Stimulated activated CD4-positive, alpha-beta T cell treated with anti-CD3 and anti-CD28 coated beads, Interleukin-4, amount 100 ng/mL, for 48 hours (primary cell): ENCODE measurements at regions not wholly inside any gene's neighbourhood (a gene's known extent, or its start where the extent isn't known, plus 50 kb on each side); places are given as distances from the start of the nearest gene placed in this dataset.

Experiments used
- DNase-seq, 2 donors: peaks; one replicate each; pipeline ENCODE4 v3.0.0-alpha.2; 2020; ENCODE audit warnings: low read depth in 2 of 2

DNA sequence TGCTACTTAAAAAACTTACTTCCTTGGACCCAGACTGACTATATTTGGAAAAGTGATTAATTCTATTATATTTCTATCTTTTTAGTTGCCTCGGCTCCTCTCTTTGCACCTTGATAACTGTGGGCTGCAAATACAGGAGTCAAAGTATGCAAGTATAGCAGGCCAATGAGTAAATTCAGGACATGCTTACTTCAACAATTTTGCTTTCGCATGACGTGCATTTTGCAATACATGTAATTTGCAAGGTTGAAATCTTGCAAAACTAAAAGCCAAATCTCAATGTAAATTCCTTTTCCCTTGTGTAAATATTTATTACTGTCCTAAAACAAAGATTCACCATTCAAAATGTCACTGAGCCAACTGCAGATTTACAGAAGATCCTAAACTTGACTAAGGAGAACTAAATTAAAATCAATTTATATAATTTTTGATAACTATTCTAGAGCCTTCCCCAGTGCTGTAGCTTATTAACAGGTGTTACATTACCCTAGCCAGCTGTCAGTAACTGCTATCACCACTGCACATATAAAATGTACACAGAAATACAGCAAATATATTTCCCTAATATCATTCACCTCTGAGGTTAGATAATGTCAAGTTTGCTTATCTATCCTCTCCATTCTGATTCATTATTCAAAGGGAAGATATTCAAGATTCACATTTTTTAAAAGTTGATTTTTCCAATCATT lies 1069.5 kb downstream of the TRHDE start:
- no peak for DNase-seq

DNA sequence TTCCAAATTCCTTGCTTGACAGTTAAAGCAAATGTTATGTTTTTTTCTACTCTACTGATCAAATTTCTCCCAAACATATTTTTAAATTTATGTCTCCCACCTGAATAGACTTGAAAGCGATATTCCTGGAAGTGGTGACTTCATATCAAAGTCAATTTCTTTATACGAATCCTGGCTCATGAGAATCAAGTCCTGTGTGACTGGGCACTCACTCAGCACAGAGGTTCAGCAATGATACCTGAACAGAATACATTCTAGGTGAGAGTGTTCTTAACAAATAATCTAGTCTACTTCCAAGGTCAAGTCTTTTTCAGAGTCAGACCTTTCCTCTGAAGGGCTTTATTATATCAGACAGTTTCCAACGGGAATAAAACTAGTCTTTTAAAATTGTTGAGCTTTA lies 1070.6 kb downstream of the TRHDE start:
- no peak for DNase-seq

DNA sequence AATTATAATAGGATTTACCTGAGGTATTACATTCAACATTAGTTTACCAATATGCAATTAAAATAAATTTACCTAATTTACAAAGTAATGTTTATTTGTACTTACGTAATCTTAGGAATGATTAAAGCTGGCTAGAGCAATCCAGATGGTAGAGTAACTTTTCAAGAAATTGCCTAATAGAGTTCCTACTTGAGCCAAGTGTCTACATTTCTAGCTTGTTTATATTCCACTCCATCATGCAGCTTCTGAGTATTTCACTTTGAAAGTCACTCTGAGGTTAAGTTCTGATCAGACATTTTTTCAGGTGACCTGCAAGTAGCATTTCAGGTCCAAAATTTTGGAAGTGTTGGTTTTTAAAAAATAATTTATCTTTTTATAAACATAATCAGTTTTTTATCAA lies 1080.7 kb downstream of the TRHDE start:
- no peak for DNase-seq

DNA sequence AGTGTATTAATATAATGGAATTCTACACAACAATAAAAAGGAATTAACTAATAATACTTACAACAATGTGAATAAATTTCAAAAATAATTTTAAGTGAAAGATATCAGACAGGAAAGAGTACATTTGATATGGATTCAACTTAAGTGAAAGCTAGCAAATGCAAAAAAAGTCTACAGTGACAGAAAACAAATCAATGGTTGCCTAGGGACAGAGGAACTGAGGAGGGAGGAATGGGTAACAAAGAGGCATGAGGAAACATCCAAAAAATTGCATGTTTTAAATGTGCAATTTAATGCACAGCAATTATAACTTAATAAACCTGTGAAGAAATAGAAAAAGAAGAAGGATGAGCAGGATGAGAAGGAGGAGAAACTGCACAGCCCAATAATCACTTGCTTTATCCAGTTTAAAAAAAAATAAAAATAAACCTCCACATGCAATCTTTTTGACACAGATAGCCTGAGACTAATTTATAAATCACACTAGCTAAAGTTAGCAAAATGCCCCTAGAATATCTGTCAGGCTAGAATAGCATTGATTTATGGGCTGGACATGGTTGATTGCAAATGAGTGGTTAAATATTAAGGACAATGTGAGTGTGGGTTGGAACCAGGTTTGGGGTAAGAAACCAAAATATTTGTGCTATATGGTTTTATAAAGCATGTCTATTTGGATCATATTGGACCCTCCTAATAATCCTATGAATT lies 1089.1 kb downstream of the TRHDE start:
- no peak for DNase-seq

DNA sequence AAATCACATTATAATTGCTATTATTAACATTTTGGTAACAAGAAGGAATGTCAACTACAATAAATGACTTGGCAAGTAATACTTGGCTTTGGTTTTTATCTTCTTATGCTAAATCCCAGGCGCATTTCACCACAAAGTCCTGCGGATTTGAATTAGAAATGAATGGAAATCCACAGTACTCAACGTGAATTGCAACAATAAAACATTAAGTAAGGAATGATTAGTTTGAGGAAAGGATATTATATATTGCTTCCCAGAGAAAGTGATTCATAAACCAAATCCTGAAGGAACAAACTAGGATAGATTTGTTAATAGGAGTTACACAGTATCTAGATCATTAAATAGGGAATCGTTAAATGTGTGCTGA lies 1089.7 kb downstream of the TRHDE start:
- no peak for DNase-seq

DNA sequence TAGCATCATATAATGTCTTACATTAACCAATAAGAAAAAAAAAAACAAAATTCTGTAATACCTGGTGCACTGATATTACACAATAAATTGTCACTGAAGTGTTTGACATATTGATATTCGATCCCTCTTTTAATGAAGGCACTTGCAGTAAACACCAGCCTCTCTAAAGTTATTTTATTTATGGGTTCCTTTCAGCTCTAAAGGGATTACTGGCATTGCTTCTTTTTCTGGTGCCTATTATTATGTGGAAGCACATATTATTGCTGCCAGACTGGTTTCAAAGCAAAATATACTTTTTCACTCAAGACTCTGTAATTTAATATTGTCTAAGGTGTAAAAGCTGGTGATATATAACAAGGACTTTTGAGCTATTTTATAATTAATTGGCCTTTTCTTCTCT lies 1090.5 kb downstream of the TRHDE start:
- DNase-seq = no peak

DNA sequence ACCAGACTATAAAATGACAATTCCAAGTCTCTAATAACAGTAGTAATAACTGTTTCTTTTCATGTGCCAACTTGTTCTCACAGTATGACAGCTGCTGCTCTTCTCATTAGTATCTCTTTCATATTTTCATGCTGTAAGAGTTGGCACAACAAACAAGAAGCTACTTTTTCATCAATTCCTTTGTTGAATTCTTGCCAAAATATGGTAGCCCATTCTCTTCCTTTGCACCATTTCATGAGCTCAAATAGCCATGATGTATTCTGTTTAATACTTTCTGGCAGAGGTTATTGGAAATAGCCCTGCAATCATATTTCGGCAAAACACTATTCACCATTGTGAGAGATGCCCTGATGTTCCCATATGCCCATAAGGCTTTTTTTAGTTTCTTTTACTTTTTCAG lies 1100.7 kb downstream of the TRHDE start:
- DNase-seq = no peak

DNA sequence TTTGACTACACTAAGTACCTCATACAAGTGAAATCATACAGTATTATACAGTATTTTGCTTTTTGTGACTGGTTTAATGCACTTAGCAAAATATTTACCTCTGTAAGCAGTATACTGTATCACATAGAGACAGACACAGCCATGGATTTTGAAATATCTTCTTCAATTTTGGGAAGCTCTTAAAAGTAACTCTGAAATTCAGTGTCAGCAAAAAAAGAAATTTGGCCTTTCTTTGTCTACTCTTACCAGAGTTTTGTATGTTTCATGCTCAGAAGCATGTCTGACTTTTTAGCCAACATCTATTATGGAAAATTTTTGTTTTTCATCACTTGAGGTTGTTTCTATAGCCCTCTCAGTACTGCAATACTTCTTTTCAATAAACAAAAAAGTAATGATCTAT lies 1102.2 kb downstream of the TRHDE start:
- DNase-seq = no peak

DNA sequence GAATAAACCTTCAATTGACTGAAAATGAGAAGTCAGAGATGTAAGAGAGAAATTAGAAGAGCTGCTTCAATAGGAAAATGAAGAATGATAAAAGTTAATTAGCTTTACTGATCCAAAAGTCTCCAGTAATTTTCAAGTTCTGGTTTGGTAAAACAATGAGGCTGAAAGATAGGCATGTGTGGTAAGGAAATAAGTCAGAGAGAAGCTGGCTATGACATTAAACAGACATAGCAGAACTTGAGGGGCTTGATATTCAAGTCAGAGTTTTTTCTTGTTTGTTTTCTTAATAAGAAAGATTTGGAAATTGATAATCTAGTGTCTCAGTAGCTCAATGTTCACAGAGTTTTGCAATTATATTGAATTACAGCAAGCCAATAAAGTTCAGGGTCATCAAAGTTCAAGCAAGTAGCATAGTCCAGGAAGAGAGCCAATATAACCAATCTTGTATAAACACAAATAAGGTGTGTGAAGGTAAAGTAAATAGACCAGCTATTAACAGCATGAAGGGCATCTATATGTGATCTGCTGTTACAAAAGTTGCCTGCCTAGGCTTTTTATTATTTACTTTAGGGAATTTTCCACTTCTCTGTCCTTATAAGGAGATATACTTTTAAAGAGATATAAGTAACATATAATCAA lies 1111.5 kb downstream of the TRHDE start:
- DNase-seq = no peak

DNA sequence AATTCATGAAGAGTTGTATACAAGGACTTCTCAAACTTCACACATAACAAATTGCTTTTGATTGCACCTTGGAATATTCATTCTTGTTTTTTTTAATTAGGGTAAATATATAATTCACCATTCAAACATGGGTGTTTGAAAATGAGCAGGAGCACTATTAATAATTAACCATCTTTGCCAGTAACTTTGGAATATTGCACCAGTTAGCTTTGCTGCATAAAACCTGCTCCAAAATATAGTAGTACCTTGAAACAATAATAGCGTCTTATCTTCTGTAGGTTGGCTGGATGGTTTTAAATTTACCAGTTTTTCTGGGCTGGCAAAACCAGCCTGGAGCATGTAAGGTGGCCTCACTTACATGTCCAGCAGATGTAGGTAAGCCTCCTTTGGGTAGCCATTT lies 1112.4 kb downstream of the TRHDE start:
- DNase-seq = no peak

DNA sequence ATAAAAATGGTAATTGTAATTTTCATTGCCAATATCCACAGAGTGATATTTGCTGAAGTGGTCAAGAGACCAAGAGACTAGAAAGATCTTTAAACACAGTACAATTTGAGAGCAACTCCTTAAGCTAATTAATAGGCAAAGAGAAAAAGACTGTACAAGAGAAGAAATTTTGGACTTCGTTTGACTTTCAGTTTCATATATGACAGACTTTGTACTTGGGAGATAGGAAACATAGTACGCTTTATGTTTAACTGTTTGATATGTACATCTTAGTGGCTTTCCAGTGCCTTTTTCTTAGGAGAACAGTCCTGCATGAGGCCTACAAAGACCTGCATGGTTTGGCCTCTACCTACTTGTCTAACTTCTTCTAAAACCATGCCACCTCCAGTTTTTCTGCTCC lies 1118.1 kb downstream of the TRHDE start:
- no peak for DNase-seq

DNA sequence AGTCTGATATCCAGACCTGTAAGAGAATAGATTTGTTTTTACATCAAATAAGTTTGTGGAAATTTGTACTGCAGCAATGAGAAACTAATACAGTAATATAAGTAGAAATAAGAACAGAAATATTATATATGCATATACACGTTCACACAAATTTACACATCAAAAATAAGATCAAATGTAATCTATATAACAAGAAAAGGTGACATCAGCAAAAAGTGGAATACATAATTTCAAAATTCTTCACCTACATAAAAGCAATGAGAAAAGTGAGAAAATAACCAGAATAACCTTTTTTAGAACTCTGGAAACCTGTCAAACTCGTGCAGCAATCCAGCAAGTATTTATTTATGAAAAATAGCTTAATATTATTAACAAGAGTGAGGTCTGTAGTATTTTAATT lies 1124.6 kb upstream of the ATXN7L3B start:
- no peak for DNase-seq

DNA sequence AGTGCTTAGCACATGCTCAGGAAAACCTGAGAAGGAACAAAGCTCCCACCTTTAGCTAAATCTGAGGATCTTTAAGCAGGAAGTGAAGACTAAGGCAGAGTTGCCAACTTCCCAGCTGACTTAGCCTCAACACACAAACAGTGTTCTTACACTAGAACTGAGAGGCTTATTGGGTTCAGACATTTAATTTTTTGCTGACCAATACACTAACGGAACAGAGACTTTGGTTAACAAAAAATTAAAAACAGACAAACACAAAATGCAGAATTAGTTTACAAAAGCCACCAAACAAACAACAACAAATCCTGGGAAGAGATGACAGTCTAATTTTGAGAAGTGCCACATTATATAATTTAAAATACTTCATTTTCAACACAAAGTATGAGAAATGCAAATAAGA lies 1123.7 kb upstream of the ATXN7L3B start:
- no peak for DNase-seq

DNA sequence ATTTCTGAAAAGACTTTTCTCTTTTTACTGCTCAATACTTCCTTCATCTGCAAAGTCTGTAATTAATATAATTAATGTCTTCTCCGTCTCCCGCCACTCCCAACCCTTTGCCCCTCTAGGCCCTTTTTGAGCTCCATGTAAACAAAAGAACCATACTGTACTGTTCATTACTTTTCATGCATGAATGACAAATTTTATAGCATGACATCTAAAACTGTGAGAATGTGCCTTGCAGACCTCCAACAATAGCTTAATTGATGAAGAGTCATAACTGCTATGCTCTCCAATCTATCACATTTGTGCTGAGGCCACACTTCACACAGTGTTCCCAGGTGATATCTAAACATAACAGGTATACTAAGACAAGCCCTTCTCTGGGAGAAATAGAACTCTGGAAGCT lies 1122.7 kb upstream of the ATXN7L3B start:
- DNase-seq = no peak

DNA sequence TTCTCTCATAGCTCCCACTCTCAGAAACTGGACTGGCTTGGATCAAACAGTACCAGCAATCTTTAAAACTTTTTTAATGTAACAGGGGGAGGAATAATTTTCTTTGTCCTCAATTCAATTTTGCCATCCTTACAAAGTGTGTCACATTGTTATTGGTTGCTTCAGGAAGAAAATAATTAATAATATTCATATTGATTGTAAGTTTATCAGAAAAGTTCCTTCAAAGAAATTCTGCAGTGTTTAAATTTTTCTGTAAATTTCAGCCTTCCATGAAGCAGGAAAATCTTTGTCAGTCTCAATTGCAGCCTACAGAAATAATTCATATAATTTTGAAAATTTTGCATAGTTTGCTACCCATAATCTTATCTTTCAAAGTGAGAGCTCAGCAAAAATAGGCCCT lies 1119.1 kb upstream of the ATXN7L3B start:
- no peak for DNase-seq

DNA sequence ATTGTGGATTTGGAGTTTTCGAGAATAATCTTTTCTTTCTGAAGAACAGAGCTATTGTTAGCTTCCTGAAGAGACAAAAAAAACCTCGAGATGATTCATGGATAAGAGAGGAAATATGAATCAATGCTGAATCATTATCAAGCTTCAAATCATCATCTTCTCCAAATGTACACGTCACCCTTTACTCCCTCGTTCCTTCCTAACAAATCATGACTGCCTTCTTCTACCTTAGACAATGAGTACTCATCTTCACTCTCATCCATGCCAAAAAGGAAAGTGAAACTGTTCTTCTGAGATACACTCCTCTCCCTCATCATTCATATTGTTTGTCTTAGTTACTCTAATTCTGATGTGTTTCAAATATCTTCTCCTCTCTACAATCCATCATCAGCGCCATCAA lies 1115.8 kb upstream of the ATXN7L3B start:
- DNase-seq = no peak

DNA sequence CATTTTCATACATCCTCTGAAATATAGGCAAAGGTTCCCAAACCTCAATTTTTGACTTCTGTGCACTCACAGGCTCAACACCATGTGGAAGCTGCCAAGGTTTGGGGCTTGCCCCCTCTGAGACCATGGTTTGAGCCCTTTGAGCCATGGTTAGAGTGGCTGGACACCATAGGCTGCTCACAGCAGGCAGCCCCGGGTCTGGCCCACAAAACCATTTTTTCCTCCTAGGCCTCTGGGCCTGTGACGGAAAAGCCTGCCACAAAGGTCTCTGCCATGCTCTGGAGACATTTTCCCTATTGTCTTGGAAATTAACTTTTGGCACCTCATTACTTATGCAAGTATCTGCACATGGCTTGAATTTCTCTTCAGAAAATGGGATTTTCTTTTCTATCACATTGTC lies 1113.2 kb upstream of the ATXN7L3B start:
- no peak for DNase-seq

DNA sequence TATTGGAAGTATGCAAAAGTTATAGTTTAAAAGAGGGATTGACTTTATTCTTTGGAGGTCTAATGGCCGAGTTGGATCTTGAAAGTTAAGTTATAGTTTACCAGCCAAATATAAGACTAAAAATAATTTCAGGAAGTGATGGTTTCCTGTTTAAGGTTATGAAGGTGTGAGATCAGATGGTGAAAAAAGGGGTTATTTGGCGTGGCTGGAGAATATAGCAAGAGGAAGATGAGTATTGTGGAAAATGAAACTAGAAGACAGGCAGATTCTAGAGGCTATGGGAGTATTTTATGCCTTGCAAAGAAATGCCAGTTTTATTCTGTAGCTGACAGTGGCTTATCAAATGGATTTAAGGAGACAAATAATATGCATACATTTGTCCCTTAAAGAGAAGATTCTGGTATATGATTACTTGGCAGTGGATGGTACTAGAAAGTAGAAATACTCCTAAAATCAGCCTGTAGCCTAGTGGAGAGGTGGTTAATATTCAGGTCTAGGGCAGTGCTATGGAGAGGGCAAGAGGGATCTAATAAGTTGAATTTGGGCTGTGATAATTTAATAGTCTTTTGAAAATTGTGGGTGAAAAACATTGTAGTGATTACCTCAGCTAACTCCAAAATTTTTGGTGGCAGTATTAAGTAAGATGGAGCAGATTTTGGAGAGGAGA lies 1091.8 kb upstream of the ATXN7L3B start:
- no peak for DNase-seq

DNA sequence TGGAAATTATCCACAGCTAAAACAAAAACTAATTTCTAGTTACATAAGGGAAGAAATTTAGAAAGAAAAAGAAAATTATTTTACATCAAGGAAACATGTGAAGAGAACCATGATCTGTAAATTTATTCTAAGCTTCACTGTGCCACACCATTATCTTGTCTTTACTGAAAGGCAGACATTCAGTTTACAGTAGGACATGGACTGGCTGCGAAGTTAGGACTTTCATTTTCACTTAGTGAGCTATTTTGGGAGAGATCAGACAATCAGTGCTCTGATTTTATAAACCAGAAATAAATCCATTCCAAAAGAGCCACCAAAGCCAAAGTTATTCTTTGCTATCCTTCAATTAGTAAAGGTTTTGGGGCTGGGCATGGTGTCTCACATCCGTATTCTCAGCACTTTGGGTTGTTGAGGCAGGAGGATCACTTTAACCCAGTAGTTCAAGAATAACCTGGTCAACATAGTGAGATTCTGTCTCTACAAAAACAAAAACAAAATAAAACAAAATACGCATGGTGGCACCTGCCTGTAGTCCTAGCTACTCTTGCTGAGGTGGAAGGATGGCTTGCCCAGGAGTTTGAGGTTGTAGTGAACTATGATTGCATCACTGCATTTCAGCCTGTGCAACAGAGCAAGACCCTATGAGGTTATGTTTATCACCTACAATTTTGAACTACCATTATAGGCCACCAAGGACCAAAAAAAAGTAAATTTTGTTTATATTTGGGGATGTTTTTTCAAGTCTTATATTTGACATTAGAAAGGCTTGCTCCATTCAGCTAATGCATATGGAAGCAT lies 1084.8 kb upstream of the ATXN7L3B start:
- no peak for DNase-seq

DNA sequence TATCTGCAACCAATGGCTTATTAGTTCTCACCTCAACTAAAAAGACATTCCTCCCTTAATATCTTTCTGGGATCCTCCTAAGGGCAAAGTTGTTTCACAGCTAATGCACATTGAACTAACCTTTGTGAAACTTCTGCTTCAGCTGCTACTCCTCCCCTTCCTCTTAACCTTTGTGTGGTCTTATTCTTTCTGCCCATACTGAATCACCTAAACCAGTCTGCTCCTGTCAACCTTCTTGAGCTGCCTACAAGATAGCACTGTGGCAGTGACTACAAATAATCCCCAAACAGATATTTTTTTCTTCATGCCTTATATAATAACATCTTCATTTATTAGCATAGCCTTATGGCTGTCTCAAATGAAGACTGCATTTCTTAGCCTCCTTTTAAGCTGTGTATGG lies 1077.4 kb upstream of the ATXN7L3B start:
- no peak for DNase-seq

DNA sequence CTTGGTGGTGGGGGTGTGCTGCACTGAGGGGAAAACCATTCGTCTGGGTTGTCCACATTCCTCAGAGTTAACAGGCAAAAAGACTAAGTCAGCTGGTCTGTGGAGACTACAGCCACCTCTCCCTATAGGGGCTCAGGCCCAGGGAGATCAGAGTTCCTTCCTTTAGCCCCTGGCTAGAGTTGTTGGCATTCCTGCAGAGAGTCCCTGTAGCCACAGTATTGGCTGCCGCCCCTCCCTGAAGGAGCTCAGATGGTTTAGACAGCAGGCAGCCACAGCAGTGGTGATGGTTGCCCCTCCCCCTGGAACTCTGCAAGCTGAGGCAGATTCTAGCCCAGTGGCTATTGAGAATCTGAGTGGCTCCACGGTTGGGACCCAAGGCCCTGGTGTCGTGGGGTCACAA lies 1072.5 kb upstream of the ATXN7L3B start:
- no peak for DNase-seq

DNA sequence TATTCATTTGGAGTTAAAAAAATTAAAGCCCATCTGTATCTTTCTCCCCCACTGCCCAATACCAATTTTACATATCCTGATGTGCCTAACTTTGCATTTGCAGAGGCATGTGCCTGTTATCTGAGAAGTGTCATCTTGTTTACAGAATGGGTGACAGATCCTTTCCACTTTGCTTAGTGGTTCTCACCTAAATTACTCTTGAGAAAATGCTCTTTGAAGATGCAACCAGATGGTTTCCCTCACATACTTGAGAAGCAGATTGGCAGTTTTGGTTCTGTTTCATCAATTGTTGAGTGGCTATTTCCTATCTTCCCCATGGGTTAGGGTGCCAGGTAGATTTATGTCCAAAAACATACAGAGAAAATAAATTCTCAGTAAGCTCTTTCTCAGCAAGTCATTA lies 1051.4 kb upstream of the ATXN7L3B start:
- no peak for DNase-seq
